ENCODE measurements at regions not wholly inside any gene's neighbourhood (a gene's known extent, or its start where the extent isn't known, plus 50 kb on each side); places are given as distances from the start of the nearest gene placed in this dataset.
"Not testable (repeated sequence)": the region's sequence is repeated elsewhere in the genome, so short reads cannot be mapped to it uniquely, and the experiment has no call there.

GRCh38 chr2:132270981-132271546 is 109.3 kb upstream of the ANKRD30BL start:
- Histone ChIP-seq H3K36me3 (ENCODE audit: control insufficient read depth, insufficient read depth, low read length) (no peaks in the 10 kb centered on the region), H3K9me3 (ENCODE audit: control insufficient read depth, low read length) (no peaks in the 10 kb centered on the region), H2AFZ (no peak overlapping the region), H3K4me3 (ENCODE audit: low read depth, low read length) (no peak overlapping the region), H3K9ac (no peak overlapping the region), H3K79me2 (no peaks in the 10 kb centered on the region), H3K4me1 (no peaks in the 10 kb centered on the region), H3K27ac (no peak overlapping the region), H3K27me3 (ENCODE audit: control insufficient read depth, insufficient read depth, low read length) (no peaks in the 10 kb centered on the region), H3K4me2 (ENCODE audit: low read length) (no peak overlapping the region)
- TF ChIP-seq CTCF (IDR thresholded peaks at IDR 0.05): no peak

GRCh38 chr2:132271794-132272193 is 110.0 kb upstream of the ANKRD30BL start:
- H3K9me3 ChIP-seq (ENCODE audit: control insufficient read depth, low read length); H3K27ac ChIP-seq; H3K4me3 ChIP-seq (ENCODE audit: low read depth, low read length); H3K27me3 ChIP-seq (ENCODE audit: control insufficient read depth, insufficient read depth, low read length); H3K4me2 ChIP-seq (ENCODE audit: low read length); H2AFZ ChIP-seq; H3K36me3 ChIP-seq (ENCODE audit: control insufficient read depth, insufficient read depth, low read length); H3K79me2 ChIP-seq; H3K9ac ChIP-seq; H3K4me1 ChIP-seq: not testable (repeated sequence)

GRCh38 chr2:132272713-132273112 is 111.0 kb upstream of the ANKRD30BL start:
- Histone ChIP-seq H3K4me3 (ENCODE audit: low read depth, low read length) (no peak overlapping the region), H3K36me3 (ENCODE audit: control insufficient read depth, insufficient read depth, low read length) (no peaks in the 10 kb centered on the region), H3K27me3 (ENCODE audit: control insufficient read depth, insufficient read depth, low read length) (no peaks in the 10 kb centered on the region), H3K9ac (no peak overlapping the region), H3K4me2 (ENCODE audit: low read length) (no peak overlapping the region), H3K9me3 (ENCODE audit: control insufficient read depth, low read length) (no peaks in the 10 kb centered on the region), H2AFZ (no peak overlapping the region), H3K79me2 (no peaks in the 10 kb centered on the region), H3K27ac (no peak overlapping the region), H3K4me1 (no peaks in the 10 kb centered on the region)
- no peak for TF ChIP-seq CTCF (IDR thresholded peaks at IDR 0.05)

- not testable (repeated sequence) for H3K4me1 ChIP-seq; H3K79me2 ChIP-seq; H3K9me3 ChIP-seq (ENCODE audit: control insufficient read depth, low read length); H3K27me3 ChIP-seq (ENCODE audit: control insufficient read depth, insufficient read depth, low read length); H3K36me3 ChIP-seq (ENCODE audit: control insufficient read depth, insufficient read depth, low read length); H3K4me3 ChIP-seq (ENCODE audit: low read depth, low read length); H2AFZ ChIP-seq; H3K4me2 ChIP-seq (ENCODE audit: low read length); H3K27ac ChIP-seq; H3K9ac ChIP-seq
Measured at GRCh38 chr2:132273585-132273984, 111.8 kb upstream of the ANKRD30BL start.

- H3K27ac ChIP-seq: no peak overlapping the region
- no peak overlapping the region for H3K4me2 ChIP-seq (ENCODE audit: low read length)
- no peak for TF ChIP-seq CTCF (IDR thresholded peaks at IDR 0.05)
- no peaks in the 10 kb centered on the region for H3K4me1 ChIP-seq
- H2AFZ ChIP-seq: no peak overlapping the region
- no peak overlapping the region for H3K9ac ChIP-seq
- no peaks in the 10 kb centered on the region for H3K27me3 ChIP-seq (ENCODE audit: control insufficient read depth, insufficient read depth, low read length)
- H3K36me3 ChIP-seq (ENCODE audit: control insufficient read depth, insufficient read depth, low read length): no peaks in the 10 kb centered on the region
- no peaks in the 10 kb centered on the region for H3K79me2 ChIP-seq
- H3K4me3 ChIP-seq (ENCODE audit: low read depth, low read length): no peak overlapping the region
- no peaks in the 10 kb centered on the region for H3K9me3 ChIP-seq (ENCODE audit: control insufficient read depth, low read length)
Measured at GRCh38 chr2:132274000-132274399, 112.2 kb upstream of the ANKRD30BL start.

GRCh38 chr2:132275396-132275795 is 113.6 kb upstream of the ANKRD30BL start:
- no peaks in the 10 kb centered on the region for H3K9me3 ChIP-seq (ENCODE audit: control insufficient read depth, low read length)
- no peak overlapping the region for H2AFZ ChIP-seq
- H3K27me3 ChIP-seq (ENCODE audit: control insufficient read depth, insufficient read depth, low read length): no peaks in the 10 kb centered on the region
- no peak overlapping the region for H3K27ac ChIP-seq
- H3K36me3 ChIP-seq (ENCODE audit: control insufficient read depth, insufficient read depth, low read length): no peaks in the 10 kb centered on the region
- no peak for TF ChIP-seq CTCF (IDR thresholded peaks at IDR 0.05)
- H3K79me2 ChIP-seq: no peaks in the 10 kb centered on the region
- H3K4me2 ChIP-seq (ENCODE audit: low read length): no peak overlapping the region
- no peak overlapping the region for H3K4me3 ChIP-seq (ENCODE audit: low read depth, low read length)
- H3K9ac ChIP-seq: no peak overlapping the region
- no peaks in the 10 kb centered on the region for H3K4me1 ChIP-seq
